ENCODE measurements at regions not wholly inside any gene's neighbourhood (a gene's known extent, or its start where the extent isn't known, plus 50 kb on each side); places are given as distances from the start of the nearest gene placed in this dataset.

DNA sequence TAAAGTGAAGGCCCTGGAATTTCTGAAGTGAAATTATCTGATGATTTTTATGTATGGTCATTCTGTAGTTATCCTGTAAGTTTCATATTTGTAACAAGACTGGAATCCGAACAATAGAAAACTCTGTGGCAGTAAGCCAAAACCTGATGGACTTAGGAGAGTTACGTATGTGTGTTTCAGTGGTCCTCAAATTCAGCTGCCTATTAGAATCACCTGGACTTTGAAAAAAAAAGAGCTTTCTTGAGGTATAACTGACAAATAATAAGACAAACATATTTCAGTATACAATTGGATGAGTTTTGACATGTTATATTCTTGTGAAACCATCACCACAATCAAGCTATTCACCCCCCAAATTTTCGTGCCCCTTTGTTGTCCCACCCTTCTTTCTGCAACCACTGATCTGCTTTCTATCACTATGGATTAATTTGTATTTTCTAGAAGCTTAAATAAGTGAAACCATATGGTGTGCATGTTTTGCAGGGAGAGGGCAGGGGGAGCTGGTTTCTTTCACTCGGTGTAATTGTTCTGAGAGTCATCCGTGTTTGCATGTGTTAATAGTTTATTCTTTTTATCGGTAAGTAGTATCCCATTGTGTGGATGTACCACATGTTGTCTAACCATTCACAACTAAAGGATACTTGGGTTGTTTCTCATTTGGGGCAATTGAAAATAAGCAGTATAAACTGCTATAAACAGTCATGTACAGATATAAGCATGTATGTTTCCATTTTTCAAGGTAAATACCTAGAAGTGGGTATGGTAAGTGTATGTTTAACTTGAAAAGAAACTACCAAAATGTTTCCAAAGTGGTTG lies 50.2 kb upstream of the EML4 start:
- no peak overlapping the region for H3K27ac Mint-ChIP-seq (ENCODE audit: unreplicated experiment)
- no peaks in the 10 kb centered on the region for H3K9me3 Mint-ChIP-seq (ENCODE audit: low read depth)
- H3K36me3 Mint-ChIP-seq (ENCODE audit: low read depth), result no peaks in the 10 kb centered on the region
- H3K4me1 Mint-ChIP-seq (ENCODE audit: low read depth), result peaks cover 46% of the 10 kb centered on the region
- DNase-seq (ENCODE audit: low spot score), result no peak
- no peak for TF ChIP-seq CTCF (IDR thresholded peaks at IDR 0.05)
- H3K4me3 Mint-ChIP-seq (ENCODE audit: unreplicated experiment), result no peak overlapping the region
- H3K27me3 Mint-ChIP-seq (ENCODE audit: low read depth), result no peaks in the 10 kb centered on the region
